ENCODE measurements at regions not wholly inside any gene's neighbourhood (a gene's known extent, or its start where the extent isn't known, plus 50 kb on each side); places are given as distances from the start of the nearest gene placed in this dataset.

DNA sequence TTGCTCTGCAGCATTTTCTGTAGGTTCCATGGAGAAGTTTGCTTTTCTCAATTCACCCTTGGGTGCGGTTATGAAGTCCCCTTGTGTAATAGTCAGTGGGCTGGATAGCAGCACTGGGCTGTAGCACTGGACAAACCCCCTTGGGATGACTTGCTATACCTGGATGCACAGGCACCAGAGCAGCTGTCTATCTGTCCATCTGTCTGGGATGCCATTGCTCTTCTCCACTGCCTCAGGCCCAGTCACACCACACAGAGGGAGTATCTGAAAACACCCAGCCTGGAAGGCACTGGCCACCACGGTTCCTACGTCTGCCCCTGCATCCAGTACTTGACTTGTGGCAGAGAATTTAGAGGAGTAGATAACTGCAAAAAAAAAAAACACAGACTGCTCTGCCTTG lies 254.5 kb downstream of the TFCP2L1 start:
- peaks cover 14% of the 10 kb centered on the region for H3K27me3 Mint-ChIP-seq
- ChIA-PET POLR2A (no interaction called here), CTCF (no interaction called here)
- H3K9me3 Mint-ChIP-seq = no peaks in the 10 kb centered on the region
- no peak overlapping the region for H3K4me3 Mint-ChIP-seq
- H3K4me1 Mint-ChIP-seq = no peaks in the 10 kb centered on the region
- H3K27ac Mint-ChIP-seq = no peak overlapping the region
- DNase-seq = no peak
- no peaks in the 10 kb centered on the region for H3K36me3 Mint-ChIP-seq (ENCODE audit: low read depth)

DNA sequence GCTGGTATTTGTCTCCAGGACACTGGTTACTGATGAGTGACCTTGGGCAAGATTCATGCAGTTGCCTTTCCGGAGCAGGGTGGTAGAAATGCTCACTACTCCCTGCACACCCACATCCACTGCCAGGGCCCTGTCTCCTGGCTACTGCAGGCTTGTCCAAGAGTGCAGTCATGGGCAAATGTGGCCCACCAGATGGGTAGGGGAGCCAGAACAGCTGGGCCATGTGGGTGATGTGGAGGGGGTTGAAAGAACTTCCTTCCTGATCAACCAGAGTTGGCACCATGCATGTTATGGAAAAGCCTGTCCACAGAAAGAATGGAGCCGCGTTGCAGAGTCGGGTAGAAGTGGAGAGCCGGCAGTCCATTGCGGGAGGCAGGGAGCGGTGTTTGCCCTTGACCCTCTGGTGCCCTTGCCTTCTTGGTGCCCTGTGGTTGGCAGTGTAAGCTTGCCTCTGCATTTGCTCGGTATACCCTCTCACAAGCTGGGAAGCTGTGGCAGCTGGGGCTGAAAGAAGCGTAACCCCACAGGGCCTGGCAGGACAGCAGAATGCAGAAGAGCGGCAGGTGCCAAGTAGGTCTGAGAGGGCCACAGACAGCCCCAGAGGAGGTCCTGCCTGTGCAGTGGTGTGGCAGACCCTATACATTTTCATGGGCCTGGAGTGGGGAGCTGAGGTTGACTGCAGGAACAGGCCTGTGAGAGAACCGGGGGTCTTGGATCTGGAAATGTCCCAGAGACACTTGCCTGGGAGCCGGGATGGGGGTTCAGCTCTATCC lies 253.2 kb downstream of the TFCP2L1 start:
- ChIA-PET POLR2A (no interaction called here), CTCF (no interaction called here)
- Mint-ChIP-seq H3K9me3 (no peaks in the 10 kb centered on the region), H3K4me1 (no peaks in the 10 kb centered on the region), H3K27ac (no peak overlapping the region), H3K4me3 (no peak overlapping the region), H3K27me3 (peaks cover 14% of the 10 kb centered on the region), H3K36me3 (ENCODE audit: low read depth) (no peaks in the 10 kb centered on the region)
- DNase-seq = no peak

DNA sequence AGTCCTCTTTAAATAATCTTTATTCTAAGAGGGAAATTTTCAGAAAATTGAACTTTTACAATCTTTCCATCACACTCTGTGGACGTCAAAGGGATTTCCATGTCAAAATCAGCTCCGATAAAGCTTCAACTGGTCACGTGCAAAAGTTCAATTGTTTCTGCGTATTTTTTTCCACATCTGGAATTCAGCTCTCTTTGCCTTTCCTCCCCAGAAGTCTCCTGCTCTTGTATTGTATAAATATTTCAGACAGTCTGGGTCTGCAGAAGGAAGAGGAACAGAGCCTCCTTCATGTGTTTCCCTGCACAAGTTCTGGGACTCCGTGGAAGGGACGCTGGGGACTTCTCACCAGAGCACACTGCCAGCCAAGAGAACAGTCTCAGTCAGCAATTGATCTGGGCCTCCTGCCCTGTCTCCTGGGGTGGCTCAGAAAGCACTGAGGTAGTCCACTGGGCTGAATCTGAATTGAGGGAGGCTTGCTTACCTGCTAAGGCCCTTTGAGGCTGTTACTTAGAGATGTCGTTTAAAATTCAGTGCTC lies 251.5 kb downstream of the TFCP2L1 start:
- no peak overlapping the region for H3K4me3 Mint-ChIP-seq
- POLR2A ChIA-PET = no interaction called here
- no peak for DNase-seq
- no peaks in the 10 kb centered on the region for H3K36me3 Mint-ChIP-seq (ENCODE audit: low read depth)
- peaks cover 9% of the 10 kb centered on the region for H3K27me3 Mint-ChIP-seq
- no peaks in the 10 kb centered on the region for H3K9me3 Mint-ChIP-seq
- H3K27ac Mint-ChIP-seq = no peak overlapping the region
- CTCF ChIA-PET = no interaction called here
- no peaks in the 10 kb centered on the region for H3K4me1 Mint-ChIP-seq

- Mint-ChIP-seq H3K4me1 (no peaks in the 10 kb centered on the region), H3K27ac (no peak overlapping the region), H3K36me3 (ENCODE audit: low read depth) (no peaks in the 10 kb centered on the region), H3K9me3 (no peaks in the 10 kb centered on the region), H3K4me3 (no peak overlapping the region), H3K27me3 (peaks cover 8% of the 10 kb centered on the region)
- POLR2A ChIA-PET = no interaction called here
- CTCF ChIA-PET = no interaction called here
- no peak for DNase-seq
These were observed 250.5 kb downstream of the TFCP2L1 start for GRCh38 chr2:121034551-121034950.

GRCh38 chr2:121036226-121036692 lies 248.7 kb downstream of the TFCP2L1 start:
- DNase-seq = no peak
- no peaks in the 10 kb centered on the region for H3K9me3 Mint-ChIP-seq
- ChIA-PET POLR2A (no interaction called here), CTCF (interaction anchor here (0.5 kb wide), 1 partner anchor 557 kb away, joined by 3 read pairs; no protein-coding TSS in a partner anchor)
- no peak overlapping the region for H3K27ac Mint-ChIP-seq
- H3K36me3 Mint-ChIP-seq (ENCODE audit: low read depth) = no peaks in the 10 kb centered on the region
- no peak overlapping the region for H3K4me3 Mint-ChIP-seq
- H3K27me3 Mint-ChIP-seq = no peaks in the 10 kb centered on the region
- no peaks in the 10 kb centered on the region for H3K4me1 Mint-ChIP-seq

DNA sequence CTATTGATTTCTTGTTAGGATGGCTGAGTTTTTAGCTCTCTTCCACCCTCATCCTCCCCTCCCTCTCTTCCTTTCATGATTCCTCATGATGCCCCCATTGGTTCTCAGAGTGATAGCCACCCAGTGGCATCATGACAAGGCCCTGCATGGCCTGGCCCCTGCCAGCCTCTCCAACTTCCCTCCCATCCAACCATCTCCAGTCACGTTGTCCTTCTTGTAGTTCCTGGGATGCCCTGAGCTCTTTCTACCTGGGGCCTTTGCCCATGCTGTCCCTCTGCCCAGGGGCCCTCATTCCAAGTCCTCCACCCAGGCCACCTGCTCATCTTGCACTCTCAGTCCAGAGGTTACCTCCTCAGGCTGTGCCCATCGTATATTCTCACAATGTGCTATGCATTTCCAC lies 247.5 kb downstream of the TFCP2L1 start:
- H3K27ac Mint-ChIP-seq = no peak overlapping the region
- no peaks in the 10 kb centered on the region for H3K36me3 Mint-ChIP-seq (ENCODE audit: low read depth)
- no peak for DNase-seq
- H3K4me1 Mint-ChIP-seq = no peaks in the 10 kb centered on the region
- CTCF ChIA-PET = no interaction called here
- POLR2A ChIA-PET = no interaction called here
- no peaks in the 10 kb centered on the region for H3K9me3 Mint-ChIP-seq
- H3K4me3 Mint-ChIP-seq = no peak overlapping the region
- H3K27me3 Mint-ChIP-seq = no peaks in the 10 kb centered on the region

DNA sequence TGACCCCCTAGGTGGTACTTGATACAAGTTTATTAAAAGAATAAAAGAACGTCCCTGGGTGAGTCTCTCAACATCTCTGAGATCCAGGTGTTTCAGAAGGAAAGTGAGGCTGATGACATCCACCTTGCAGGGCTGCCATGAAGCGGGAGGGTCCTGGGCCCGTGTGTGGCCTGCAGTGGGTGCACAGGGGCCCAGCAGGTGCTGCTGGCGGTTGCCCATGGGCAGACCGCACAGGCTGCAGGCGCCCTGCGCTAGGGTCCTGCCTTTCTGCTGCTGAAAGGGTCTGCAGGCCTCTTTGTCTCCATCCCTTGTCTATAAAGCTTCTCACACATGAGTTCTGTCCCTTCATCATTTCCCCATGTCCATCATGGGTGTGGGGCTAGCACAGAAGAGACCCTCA lies 247.0 kb downstream of the TFCP2L1 start:
- ChIA-PET POLR2A (no interaction called here), CTCF (no interaction called here)
- Mint-ChIP-seq H3K27ac (no peak overlapping the region), H3K9me3 (no peaks in the 10 kb centered on the region), H3K4me3 (no peak overlapping the region), H3K27me3 (no peaks in the 10 kb centered on the region), H3K4me1 (no peaks in the 10 kb centered on the region), H3K36me3 (ENCODE audit: low read depth) (no peaks in the 10 kb centered on the region)
- no peak for DNase-seq

GRCh38 chr2:121038431-121038830 lies 246.6 kb downstream of the TFCP2L1 start:
- ChIA-PET POLR2A (no interaction called here), CTCF (no interaction called here)
- Mint-ChIP-seq H3K4me3 (no peak overlapping the region), H3K27ac (no peak overlapping the region), H3K27me3 (no peaks in the 10 kb centered on the region), H3K36me3 (ENCODE audit: low read depth) (no peaks in the 10 kb centered on the region), H3K4me1 (no peaks in the 10 kb centered on the region), H3K9me3 (no peaks in the 10 kb centered on the region)
- no peak for DNase-seq

GRCh38 chr2:121038891-121039616 lies 245.9 kb downstream of the TFCP2L1 start:
- CTCF ChIA-PET = no interaction called here
- H3K27ac Mint-ChIP-seq = no peak overlapping the region
- POLR2A ChIA-PET = no interaction called here
- no peaks in the 10 kb centered on the region for H3K36me3 Mint-ChIP-seq (ENCODE audit: low read depth)
- DNase-seq = no peak
- no peaks in the 10 kb centered on the region for H3K9me3 Mint-ChIP-seq
- H3K4me3 Mint-ChIP-seq = no peak overlapping the region
- no peaks in the 10 kb centered on the region for H3K27me3 Mint-ChIP-seq
- no peaks in the 10 kb centered on the region for H3K4me1 Mint-ChIP-seq

- no peak overlapping the region for H3K27ac Mint-ChIP-seq
- H3K27me3 Mint-ChIP-seq = no peaks in the 10 kb centered on the region
- H3K4me3 Mint-ChIP-seq = no peak overlapping the region
- no peak for DNase-seq
- H3K9me3 Mint-ChIP-seq = no peaks in the 10 kb centered on the region
- ChIA-PET POLR2A (no interaction called here), CTCF (no interaction called here)
- H3K36me3 Mint-ChIP-seq (ENCODE audit: low read depth) = no peaks in the 10 kb centered on the region
- no peaks in the 10 kb centered on the region for H3K4me1 Mint-ChIP-seq
These were observed 245.3 kb downstream of the TFCP2L1 start for GRCh38 chr2:121039679-121040078.

DNA sequence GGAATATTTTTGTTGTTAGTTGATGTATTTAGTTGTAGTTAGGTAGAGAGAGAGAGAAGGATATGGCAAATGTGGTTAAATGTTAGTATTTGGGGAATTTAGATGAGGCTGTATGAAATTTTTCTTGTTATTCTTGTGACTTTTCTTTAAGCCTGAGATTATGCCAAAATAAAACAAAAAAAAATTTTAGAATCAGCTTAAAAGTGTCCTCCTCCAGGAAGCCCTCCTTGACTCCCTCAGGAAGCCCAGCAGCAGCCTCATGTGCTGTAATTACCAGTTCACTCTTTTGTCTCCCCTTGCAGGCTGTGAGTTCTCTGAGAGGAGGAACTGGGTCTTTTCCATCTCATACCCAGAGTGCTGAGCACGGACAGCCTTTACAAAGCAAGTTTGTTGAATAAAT lies 243.5 kb downstream of the TFCP2L1 start:
- DNase-seq = no peak
- ChIA-PET POLR2A (no interaction called here), CTCF (interaction anchor here (0.6 kb wide), 1 partner anchor 50 kb away, joined by 3 read pairs; no protein-coding TSS in a partner anchor)
- no peaks in the 10 kb centered on the region for H3K4me1 Mint-ChIP-seq
- H3K9me3 Mint-ChIP-seq = no peaks in the 10 kb centered on the region
- no peaks in the 10 kb centered on the region for H3K36me3 Mint-ChIP-seq (ENCODE audit: low read depth)
- no peaks in the 10 kb centered on the region for H3K27me3 Mint-ChIP-seq
- H3K4me3 Mint-ChIP-seq = no peak overlapping the region
- H3K27ac Mint-ChIP-seq = no peak overlapping the region

DNA sequence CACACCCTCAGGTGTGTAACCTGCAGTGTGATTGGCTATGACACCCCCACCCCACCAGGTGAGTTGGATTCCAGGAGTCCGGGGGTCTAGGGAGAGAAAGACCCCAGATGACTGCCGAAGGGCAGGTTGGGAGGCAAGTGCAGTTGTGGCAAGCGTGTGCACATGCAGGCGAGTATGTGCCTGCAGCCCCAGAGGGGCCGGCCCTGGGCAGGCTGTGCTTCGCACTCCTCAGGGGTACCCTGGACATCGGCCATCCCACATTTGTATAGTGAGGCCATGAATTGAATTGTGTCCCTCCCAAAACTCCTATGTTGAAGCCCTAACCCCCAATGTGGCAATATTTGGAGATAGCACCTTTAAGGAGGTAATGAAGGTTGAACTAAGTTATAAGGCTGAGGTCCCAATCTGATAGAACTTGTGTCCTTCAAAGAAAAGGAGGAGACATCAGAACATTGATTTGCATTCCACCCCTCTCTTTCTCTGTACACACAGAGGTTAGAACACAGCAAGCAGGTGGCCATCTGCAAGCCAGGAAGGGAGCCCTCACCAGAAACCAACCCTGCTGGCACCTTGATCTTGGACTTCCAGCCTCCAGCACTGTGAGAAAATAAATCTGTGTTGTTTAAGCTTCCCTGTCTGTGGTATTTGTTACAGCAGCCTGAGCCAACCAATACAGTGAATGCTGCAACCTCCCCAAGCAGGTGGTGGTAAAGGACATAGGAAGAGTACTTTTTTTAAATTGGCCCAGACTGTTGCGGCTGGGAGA lies 241.8 kb downstream of the TFCP2L1 start:
- no peak for DNase-seq
- H3K27ac Mint-ChIP-seq = no peak overlapping the region
- ChIA-PET CTCF (no interaction called here), POLR2A (no interaction called here)
- no peaks in the 10 kb centered on the region for H3K36me3 Mint-ChIP-seq (ENCODE audit: low read depth)
- no peak overlapping the region for H3K4me3 Mint-ChIP-seq
- H3K27me3 Mint-ChIP-seq = no peaks in the 10 kb centered on the region
- H3K9me3 Mint-ChIP-seq = no peaks in the 10 kb centered on the region
- no peaks in the 10 kb centered on the region for H3K4me1 Mint-ChIP-seq

- H3K27ac Mint-ChIP-seq = no peak overlapping the region
- CTCF ChIA-PET = no interaction called here
These were observed 241.2 kb downstream of the TFCP2L1 start for GRCh38 chr2:121043827-121044222.

More at GRCh38 chr2:121043827-121044222, 241.2 kb downstream of the TFCP2L1 start:
- Mint-ChIP-seq H3K27me3 (no peaks in the 10 kb centered on the region), H3K4me1 (no peaks in the 10 kb centered on the region), H3K4me3 (no peak overlapping the region), H3K36me3 (ENCODE audit: low read depth) (no peaks in the 10 kb centered on the region), H3K9me3 (no peaks in the 10 kb centered on the region)
- POLR2A ChIA-PET = no interaction called here
- DNase-seq = no peak

Data from activated CD4-positive, alpha-beta T cell treated with anti-CD3 and anti-CD28 coated beads, Interleukin-2, amount 10 ng/mL, durations not matched to agents 7 days and 5 days (primary cell).